Peyer's patch (tissue), 4 donors: ENCODE measurements at regions not wholly inside any gene's neighbourhood (a gene's known extent, or its start where the extent isn't known, plus 50 kb on each side); places are given as distances from the start of the nearest gene placed in this dataset.
A peak's percentile ranks its signal among the peaks of the same experiment; 100 is the strongest.

ENCODE experiments used
- DNase-seq, 3 donors: peaks; one replicate each; pipeline ENCODE4 v3.0.0-alpha.2; 2017 to 2019
- H3K27ac ChIP-seq, 4 donors: fragments of 200-600 bp; sonication (generic); one replicate each; pipeline ENCODE4 v1.5.1; 2016 to 2019
- H3K27me3 ChIP-seq, 2 donors: fragments of 200-600 bp; sonication (generic); one replicate each; pipeline ENCODE4 v1.5.1; 2019
- H3K36me3 ChIP-seq, 3 donors: fragments of 200-600 bp; sonication (generic); one replicate each; pipeline ENCODE4 v1.5.1; 2016 to 2019
- H3K4me1 ChIP-seq, 4 donors: fragments of 200-600 bp; sonication (generic); one replicate each; pipeline ENCODE4 v1.5.1; 2016 to 2019
- H3K4me3 ChIP-seq, 4 donors: fragments of 200-600 bp; sonication (generic); 1 replicate in 3 of 4; 2 replicates in 1 of 4; pipeline ENCODE4 v1.5.1; 2016 to 2019; ENCODE audit warnings: mild to moderate bottlenecking in 1 of 4
- H3K9me3 ChIP-seq, 4 donors: fragments of 200-600 bp; sonication (generic); one replicate each; pipeline ENCODE4 v1.5.1; 2016 to 2019; ENCODE audit warnings: mild to moderate bottlenecking in 1 of 4
- CTCF ChIP-seq, 6 experiments: fragments of 450-650 bp in 4 of 6; fragments of 200-600 bp in 2 of 6; sonication (generic) in 1 of 6; IDR thresholded peaks; one replicate each; pipeline ENCODE4 v1.5.1; 2017 to 2019; ENCODE audit warnings: antibody characterized with exemption in 6 of 6, mild to moderate bottlenecking in 3 of 6, moderate library complexity in 1 of 6
- POLR2A ChIP-seq, 2 donors: fragments of 450-650 bp; IDR thresholded peaks; one replicate each; pipeline ENCODE4 v1.5.1; 2017; ENCODE audit warnings: antibody characterized with exemption in 2 of 2, mild to moderate bottlenecking in 2 of 2, moderate library complexity in 2 of 2

DNA sequence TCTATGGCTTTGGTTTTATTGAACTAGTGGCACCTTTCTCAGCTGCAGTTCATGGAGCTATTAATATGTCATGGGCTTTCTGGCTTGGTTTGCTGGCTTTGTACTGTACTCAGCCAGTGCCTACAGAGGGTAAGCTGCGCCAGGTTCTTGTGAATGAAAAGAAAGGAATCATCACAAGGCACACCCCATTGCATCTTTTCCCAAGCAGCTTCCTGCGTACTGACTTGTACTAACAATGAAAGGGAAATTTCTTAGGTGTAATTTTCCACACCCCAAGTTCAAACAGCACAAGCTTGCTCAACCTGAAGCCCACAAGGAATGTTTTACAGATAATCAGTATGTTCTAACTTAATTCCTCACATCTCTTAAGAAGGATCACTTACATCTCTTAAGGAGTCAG, 78.0 kb upstream of the TNFSF18 start:
- peaks cover 0 to 21% (median 0%) of the 10 kb centered on the region in 4 donors for H3K4me1 ChIP-seq
- no peak for DNase-seq
- no peaks in the 10 kb centered on the region for H3K36me3 ChIP-seq
- no peaks in the 10 kb centered on the region for H3K27me3 ChIP-seq
- H3K4me3 ChIP-seq: no peak overlapping the region
- H3K27ac ChIP-seq: no peak overlapping the region
- H3K9me3 ChIP-seq: no peaks in the 10 kb centered on the region
- no peak for TF ChIP-seq POLR2A (IDR thresholded peaks at IDR 0.05)
- no peak for TF ChIP-seq CTCF (IDR thresholded peaks at IDR 0.05)

DNA sequence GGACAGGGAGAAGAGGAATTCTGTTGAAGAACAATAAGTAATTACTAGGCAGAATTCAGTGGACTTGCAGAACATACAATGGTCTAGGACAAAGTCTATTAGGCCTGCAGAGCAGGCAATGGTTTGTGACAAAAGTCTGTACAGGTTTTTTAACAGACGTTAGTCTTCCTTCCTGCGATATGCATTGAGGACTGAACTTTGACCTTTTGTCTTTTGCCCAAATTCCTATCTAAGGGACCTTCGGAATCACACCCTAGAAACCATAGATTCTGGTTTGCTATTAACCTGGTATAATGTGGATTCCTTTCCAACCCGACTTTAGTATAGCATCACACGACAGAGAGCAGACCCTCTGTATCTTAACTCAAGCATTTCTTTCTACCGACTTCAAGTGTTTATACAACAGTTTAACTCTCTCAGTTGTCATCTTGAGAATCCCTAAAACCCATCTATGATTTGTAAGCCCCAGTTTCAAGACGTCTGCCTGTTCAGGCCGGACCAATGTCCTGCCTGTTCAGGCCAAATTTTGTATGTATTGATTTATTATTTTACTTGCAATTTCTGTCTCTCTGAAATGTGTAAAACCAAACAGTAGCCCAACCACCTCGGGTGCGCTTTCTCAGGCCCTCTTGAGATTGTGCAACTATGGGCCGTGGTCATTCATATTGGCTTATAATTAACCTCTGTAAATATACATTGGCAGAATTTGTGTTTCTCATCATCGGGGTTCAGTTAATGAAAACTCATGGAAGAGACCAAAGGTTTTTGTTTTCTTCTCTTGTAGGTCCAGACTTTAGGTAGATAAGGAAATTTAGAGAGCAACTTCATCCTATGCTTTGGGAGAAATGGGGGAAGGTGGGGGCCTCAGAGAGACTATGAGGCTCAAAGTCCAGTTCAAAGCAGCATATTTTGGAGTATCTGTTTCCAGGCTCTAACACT, 76.9 kb upstream of the TNFSF18 start:
- TF ChIP-seq CTCF (IDR thresholded peaks at IDR 0.05) (no peak), POLR2A (IDR thresholded peaks at IDR 0.05) (no peak)
- no peak for DNase-seq

DNA sequence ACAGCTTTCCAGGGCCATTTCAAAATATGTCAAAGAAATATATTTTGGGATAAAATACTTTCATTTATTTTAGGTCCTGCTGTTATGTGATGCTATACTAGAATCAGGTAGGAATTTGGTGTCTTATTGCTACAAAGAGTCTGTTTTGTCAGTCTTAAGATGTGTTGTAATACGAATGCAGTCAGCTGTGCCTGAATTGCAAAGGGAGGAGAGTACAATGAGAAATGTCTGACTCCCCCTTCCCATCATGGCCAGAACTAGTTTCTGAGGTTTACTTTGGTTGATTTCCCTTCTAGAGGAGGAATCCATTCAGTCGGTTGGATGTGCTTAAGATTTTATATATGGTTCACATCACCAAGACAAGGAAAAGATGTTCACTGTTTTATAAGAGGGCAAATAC, 75.7 kb upstream of the TNFSF18 start:
- H3K27me3 ChIP-seq: no peaks in the 10 kb centered on the region
- no peak overlapping the region for H3K4me3 ChIP-seq
- no peak for TF ChIP-seq CTCF (IDR thresholded peaks at IDR 0.05)
- TF ChIP-seq POLR2A (IDR thresholded peaks at IDR 0.05): no peak
- DNase-seq: no peak
- H3K9me3 ChIP-seq: no peaks in the 10 kb centered on the region
- no peaks in the 10 kb centered on the region for H3K36me3 ChIP-seq
- peaks cover 0 to 37% (median 0%) of the 10 kb centered on the region in 4 donors for H3K4me1 ChIP-seq
- no peak overlapping the region for H3K27ac ChIP-seq

More for the DNA sequence above, 76.9 kb upstream of the TNFSF18 start:
- Histone ChIP-seq H3K4me3 (no peak overlapping the region), H3K27me3 (no peaks in the 10 kb centered on the region), H3K27ac (no peak overlapping the region), H3K4me1 (peaks cover 0 to 27% (median 0%) of the 10 kb centered on the region in 4 donors), H3K9me3 (no peaks in the 10 kb centered on the region), H3K36me3 (no peaks in the 10 kb centered on the region)

GRCh38 chr1:173122958-173123852, 72.5 kb upstream of the TNFSF18 start:
- H3K9me3 ChIP-seq: no peaks in the 10 kb centered on the region

More at GRCh38 chr1:173122958-173123852, 72.5 kb upstream of the TNFSF18 start:
- Histone ChIP-seq H3K4me1 (peaks cover 0 to 30% (median 0%) of the 10 kb centered on the region in 4 donors), H3K4me3 (peak overlapping the region in 3 of 4 donors; percentile 7 to 11 (median 10)), H3K27ac (peak overlapping the region; percentile 47 to 80 (median 72)), H3K36me3 (no peaks in the 10 kb centered on the region), H3K27me3 (no peaks in the 10 kb centered on the region)
- peak in 3 of 6 experiments; percentile 30 to 49 (median 38) for TF ChIP-seq CTCF (IDR thresholded peaks at IDR 0.05)
- no peak for TF ChIP-seq POLR2A (IDR thresholded peaks at IDR 0.05)
- peak; percentile 29 to 92 (median 66) for DNase-seq
